GM19467 (cell line): ENCODE measurements at regions not wholly inside any gene's neighbourhood (a gene's known extent, or its start where the extent isn't known, plus 50 kb on each side); places are given as distances from the start of the nearest gene placed in this dataset.
"Not testable (repeated sequence)": the region's sequence is repeated elsewhere in the genome, so short reads cannot be mapped to it uniquely, and the experiment has no call there.

Source experiments
- ATAC-seq: cut with Tn5 transposase; IDR thresholded peaks from one replicate; pipeline ENCODE4 v1.9.1; 2021; ENCODE audit warnings: mild to moderate bottlenecking, moderate library complexity; ENCODE audit not compliant: unreplicated experiment

- ATAC-seq = no peak
These were observed 378.8 kb downstream of the MED13L start for GRCh38 chr12:115898670-115899069.

DNA sequence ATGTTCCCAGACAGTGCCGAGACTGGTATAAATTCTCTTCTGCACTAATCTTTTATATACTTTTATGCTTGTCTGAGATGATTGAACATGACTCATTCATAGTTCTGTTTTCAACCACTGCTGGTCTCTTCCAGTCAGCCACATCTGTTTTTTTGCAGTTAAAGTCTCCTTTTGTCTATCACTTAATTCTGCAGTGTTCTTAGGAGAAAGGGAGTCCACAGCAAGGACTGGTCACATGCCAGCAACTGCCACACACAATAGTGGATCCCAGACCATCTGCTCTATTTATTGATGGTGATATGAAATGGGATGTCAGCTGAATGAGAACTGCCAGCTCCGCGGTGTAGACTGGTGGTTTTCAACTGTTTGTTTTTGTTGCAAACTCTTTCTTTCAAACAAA lies 379.8 kb downstream of the MED13L start:
- ATAC-seq = no peak

- ATAC-seq = no peak
These were observed 382.2 kb downstream of the MED13L start for GRCh38 chr12:115895247-115895646.

DNA sequence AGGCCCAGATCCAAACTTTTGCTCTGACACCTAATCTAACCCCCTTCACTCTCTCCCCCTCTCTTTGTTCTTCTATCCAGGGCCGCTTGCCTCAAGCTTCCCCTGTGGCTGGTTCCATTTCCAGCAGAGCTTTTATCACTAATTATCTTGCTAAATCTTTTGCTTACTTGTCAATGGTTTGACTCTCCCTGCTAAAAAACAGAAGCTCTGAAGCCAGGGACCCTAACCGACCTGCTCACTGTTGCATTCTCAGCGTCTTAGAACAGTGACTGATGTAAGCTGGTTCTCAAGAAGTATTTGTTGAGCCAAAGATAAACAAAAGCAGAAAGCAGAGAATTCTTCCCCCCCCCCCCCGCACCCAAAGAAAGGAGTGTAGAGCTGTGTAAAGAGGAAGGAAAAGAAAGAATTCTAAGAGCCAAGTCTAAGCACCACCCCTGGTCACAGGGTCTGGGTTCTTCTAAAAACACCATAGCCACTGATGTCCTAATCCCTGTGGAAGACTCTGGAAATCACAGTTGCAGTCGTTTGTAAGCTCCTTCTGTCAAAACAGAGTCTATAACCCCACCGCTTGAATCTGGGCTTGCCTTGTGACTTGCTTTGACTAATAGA lies 385.8 kb downstream of the MED13L start:
- ATAC-seq = no peak

DNA sequence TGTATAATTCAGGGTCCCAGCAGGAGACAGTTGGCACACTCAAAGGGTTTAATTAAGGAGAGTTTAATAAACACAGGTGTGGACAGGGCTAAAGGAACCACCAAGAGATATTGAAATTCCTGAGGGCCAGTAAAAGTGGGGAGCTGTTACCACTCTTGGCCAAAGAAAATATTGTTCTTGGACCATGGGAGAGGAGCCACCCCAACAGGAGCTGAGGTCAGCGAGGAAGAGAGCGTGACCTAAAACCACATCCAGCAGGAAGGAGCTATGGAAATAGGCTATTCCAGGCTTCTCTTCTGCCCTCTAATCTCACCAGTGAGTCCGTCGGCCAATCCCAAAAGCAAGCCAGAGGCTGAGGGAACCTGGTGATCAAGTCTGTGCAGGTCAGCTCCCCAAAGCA lies 390.8 kb downstream of the MED13L start:
- ATAC-seq = no peak

DNA sequence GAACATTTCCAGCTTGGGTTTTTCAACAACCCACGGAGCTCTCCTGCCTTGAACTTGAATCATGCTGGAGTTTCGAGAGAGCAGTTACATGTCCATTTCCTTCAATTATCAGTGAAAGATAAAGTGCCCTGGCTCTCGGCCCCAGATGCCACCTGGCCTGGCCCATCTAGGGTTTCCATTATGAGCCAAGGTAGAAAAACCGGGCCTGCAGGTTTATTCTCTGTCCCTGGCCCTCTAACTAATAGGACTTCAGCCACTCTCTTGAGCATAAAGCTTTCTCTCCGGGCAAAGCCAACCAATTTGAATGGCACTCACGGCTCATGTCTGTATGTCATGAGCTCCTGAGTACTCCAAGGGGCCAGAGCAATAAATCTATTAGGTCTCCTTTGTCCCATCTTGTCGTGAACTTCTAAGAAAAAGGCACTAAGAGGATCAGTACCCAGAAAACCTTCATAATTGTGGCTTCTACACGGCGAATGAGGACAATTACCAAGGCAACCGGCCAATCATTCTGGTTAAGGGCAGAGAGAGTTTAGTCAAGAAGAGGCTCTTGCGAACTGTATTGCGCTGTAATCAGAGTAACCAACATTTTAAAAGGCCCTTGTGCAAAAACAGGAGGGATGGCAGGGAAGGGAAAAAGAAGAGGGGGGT lies 392.3 kb downstream of the MED13L start:
- no peak for ATAC-seq

DNA sequence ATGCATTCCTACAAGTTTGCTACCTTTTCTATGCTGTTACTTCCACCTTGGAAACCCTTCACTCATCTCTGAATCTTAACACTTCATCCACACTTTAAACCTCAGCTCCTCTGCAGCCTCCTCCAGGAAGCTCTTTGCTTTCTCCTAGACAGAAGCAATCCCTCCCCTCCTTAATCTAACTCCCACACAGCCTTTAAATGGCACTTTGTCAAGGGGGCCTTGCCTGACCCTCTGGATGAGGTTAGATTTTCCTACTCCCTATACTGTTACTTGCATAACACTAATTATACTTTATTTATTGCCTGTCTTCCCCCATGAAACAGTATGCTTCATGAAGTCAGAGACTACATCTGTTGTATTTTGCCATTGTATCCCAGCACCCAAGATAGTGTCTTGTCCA lies 394.6 kb downstream of the MED13L start:
- ATAC-seq = no peak

GRCh38 chr12:115880238-115880637 lies 397.3 kb downstream of the MED13L start:
- no peak for ATAC-seq

- ATAC-seq = no peak
These were observed 398.1 kb downstream of the MED13L start for GRCh38 chr12:115879354-115879753.

GRCh38 chr12:115873451-115874082 lies 403.9 kb downstream of the MED13L start:
- ATAC-seq = no peak

DNA sequence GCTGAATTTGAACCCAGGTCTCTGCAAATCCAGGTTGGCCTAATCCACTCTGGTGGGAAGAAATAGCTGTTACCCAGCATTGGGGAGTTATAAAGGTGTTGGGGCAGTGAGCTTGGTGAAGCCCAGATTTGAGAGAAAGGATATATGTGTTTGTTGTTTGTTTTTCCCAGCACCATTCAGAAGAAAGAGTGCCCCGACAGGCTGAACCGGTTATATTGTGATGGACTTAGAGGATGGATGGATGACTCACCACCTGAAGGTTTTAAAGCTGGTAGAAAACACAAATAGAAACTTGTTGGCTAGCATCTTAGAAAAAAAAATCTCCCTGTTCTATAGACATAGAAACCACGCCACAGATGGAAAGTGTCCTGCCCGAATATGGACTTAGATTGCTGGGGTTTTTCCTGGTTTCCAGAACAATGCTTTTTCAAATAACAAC lies 404.6 kb downstream of the MED13L start:
- ATAC-seq = no peak

GRCh38 chr12:115872212-115872611 lies 405.3 kb downstream of the MED13L start:
- ATAC-seq = no peak

DNA sequence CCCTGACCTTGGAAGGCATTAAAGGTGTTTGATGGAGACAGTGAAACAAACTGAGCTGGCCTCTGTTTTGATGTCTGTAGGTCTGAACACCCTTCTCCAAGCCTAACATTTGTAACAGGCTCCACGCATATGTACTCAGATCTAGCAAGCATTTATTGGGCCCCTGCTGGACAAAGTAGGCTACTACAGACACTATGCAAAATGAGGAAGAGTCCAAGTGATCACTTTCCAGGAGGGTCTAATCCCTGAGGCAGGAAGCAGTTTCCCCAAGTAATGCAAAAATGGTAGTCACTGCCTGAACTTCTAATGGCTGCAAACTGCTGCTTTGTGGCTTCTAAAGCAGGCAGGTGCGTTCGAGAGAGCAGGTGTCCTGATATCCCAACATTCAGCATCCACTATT lies 405.8 kb downstream of the MED13L start:
- ATAC-seq = no peak

- ATAC-seq = no peak
These were observed 407.0 kb downstream of the MED13L start for GRCh38 chr12:115870510-115870909.

GRCh38 chr12:115870021-115870420 lies 407.5 kb downstream of the MED13L start:
- ATAC-seq = no peak

DNA sequence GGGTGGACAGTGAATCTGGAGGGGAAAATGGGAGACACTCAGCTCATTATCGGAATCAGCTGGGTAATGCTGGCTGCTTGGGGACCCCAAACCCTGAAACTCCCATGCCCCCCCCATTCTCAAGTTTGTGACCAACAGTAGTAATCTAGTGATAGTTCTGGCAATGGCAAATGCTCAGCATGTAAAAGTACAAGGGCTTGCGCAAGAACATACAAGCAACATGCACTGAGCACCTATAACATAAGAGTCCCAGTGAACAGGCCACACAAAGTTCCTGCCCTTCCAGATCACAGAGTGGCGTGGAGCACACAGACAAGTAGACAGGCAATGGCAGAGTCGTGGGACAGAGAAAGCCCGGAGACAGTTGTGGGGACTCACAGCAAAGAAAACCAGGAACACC lies 407.9 kb downstream of the MED13L start:
- ATAC-seq = no peak

- ATAC-seq = no peak
These were observed 408.9 kb downstream of the MED13L start for GRCh38 chr12:115868624-115869023.

DNA sequence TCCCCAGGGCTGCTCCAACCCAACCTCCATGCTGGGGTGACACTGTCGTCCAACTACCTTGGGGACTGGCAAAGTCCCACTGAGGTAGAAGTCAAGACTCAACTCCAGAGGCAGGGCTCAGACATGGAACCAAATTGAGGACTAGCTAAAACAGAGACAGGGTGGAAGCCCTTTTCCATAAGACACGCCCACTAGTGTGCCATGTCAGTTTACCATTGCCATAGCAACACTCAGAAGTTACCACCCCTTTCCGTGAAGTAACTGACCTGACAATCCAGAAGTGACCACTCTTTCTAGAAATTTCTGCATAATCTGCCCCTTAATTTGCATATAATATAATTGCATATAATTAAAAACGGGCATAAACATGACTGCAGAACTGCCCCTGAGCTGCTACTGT lies 409.6 kb downstream of the MED13L start:
- ATAC-seq = no peak

GRCh38 chr12:115866909-115867525 lies 410.5 kb downstream of the MED13L start:
- ATAC-seq = no peak

- not testable (repeated sequence) for ATAC-seq
These were observed 411.2 kb downstream of the MED13L start for GRCh38 chr12:115866281-115866680.

GRCh38 chr12:115864396-115864795 lies 413.1 kb downstream of the MED13L start:
- no peak for ATAC-seq

DNA sequence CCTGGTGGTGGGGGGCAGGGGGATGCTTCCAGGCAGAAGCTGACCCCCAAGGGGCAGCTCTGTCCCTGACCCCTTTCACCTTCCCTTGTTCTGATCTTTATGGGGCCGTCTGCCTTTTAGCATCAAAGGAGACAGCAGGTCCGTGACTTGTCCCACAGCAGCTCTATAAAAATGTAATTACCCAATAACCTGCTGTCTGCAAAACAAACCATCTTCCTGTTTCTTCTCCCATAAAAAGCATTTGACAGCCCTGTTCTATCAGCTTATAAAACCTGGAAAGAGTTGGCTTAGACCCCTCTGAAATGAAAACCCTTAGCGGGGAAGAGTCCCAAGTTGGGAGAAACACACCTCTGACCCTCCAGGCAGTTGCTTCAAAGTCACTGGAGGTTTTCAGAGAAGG lies 416.9 kb downstream of the MED13L start:
- no peak for ATAC-seq
